ENCODE measurements at regions not wholly inside any gene's neighbourhood (a gene's known extent, or its start where the extent isn't known, plus 50 kb on each side); places are given as distances from the start of the nearest gene placed in this dataset.

DNA sequence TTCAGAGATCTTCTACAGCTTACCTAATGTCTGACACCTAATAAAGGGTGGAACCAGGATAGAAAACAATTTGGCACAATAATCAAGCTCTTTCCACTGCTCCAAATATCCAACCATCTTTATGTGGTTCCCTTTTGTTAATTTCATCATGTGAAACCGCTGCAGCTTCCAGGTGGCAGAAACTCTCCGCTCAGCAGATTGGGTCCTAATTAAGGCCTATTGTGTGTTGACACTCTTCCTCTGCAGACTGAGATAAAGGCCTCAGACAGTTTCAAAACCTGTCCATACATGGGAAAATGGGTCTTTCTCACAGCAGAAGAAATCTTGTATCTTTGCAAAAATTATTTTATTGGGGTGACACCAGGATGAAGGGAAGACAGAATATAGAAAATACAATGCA, 1002.4 kb upstream of the SEMA6D start:
- TF ChIP-seq RAD21 (IDR thresholded peaks at IDR 0.05) = no peak
- TF ChIP-seq FOXA1 (IDR thresholded peaks at IDR 0.05) = no peak
- TF ChIP-seq, protein P1, sequence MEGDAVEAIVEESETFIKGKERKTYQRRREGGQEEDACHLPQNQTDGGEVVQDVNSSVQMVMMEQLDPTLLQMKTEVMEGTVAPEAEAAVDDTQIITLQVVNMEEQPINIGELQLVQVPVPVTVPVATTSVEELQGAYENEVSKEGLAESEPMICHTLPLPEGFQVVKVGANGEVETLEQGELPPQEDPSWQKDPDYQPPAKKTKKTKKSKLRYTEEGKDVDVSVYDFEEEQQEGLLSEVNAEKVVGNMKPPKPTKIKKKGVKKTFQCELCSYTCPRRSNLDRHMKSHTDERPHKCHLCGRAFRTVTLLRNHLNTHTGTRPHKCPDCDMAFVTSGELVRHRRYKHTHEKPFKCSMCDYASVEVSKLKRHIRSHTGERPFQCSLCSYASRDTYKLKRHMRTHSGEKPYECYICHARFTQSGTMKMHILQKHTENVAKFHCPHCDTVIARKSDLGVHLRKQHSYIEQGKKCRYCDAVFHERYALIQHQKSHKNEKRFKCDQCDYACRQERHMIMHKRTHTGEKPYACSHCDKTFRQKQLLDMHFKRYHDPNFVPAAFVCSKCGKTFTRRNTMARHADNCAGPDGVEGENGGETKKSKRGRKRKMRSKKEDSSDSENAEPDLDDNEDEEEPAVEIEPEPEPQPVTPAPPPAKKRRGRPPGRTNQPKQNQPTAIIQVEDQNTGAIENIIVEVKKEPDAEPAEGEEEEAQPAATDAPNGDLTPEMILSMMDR (IDR thresholded peaks at IDR 0.05; ENCODE audit: low read depth, low read length, missing input control) = no peak
- TF ChIP-seq, protein P2, sequence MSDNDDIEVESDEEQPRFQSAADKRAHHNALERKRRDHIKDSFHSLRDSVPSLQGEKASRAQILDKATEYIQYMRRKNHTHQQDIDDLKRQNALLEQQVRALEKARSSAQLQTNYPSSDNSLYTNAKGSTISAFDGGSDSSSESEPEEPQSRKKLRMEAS (IDR thresholded peaks at IDR 0.05) = no peak
- TF ChIP-seq EGR1 (IDR thresholded peaks at IDR 0.05; ENCODE audit: low read depth in 2 of 2) = no peak
- TF ChIP-seq, protein P3, sequence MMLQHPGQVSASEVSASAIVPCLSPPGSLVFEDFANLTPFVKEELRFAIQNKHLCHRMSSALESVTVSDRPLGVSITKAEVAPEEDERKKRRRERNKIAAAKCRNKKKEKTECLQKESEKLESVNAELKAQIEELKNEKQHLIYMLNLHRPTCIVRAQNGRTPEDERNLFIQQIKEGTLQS (IDR thresholded peaks at IDR 0.05) = no peak
- TF ChIP-seq JUND (IDR thresholded peaks at IDR 0.05) = no peak
- no peak for TF ChIP-seq YY1 (IDR thresholded peaks at IDR 0.05)
- TF ChIP-seq, protein P4, sequence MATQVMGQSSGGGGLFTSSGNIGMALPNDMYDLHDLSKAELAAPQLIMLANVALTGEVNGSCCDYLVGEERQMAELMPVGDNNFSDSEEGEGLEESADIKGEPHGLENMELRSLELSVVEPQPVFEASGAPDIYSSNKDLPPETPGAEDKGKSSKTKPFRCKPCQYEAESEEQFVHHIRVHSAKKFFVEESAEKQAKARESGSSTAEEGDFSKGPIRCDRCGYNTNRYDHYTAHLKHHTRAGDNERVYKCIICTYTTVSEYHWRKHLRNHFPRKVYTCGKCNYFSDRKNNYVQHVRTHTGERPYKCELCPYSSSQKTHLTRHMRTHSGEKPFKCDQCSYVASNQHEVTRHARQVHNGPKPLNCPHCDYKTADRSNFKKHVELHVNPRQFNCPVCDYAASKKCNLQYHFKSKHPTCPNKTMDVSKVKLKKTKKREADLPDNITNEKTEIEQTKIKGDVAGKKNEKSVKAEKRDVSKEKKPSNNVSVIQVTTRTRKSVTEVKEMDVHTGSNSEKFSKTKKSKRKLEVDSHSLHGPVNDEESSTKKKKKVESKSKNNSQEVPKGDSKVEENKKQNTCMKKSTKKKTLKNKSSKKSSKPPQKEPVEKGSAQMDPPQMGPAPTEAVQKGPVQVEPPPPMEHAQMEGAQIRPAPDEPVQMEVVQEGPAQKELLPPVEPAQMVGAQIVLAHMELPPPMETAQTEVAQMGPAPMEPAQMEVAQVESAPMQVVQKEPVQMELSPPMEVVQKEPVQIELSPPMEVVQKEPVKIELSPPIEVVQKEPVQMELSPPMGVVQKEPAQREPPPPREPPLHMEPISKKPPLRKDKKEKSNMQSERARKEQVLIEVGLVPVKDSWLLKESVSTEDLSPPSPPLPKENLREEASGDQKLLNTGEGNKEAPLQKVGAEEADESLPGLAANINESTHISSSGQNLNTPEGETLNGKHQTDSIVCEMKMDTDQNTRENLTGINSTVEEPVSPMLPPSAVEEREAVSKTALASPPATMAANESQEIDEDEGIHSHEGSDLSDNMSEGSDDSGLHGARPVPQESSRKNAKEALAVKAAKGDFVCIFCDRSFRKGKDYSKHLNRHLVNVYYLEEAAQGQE (IDR thresholded peaks at IDR 0.05) = no peak
- no peak for TF ChIP-seq GABPA (IDR thresholded peaks at IDR 0.05 in 1 of 2, conservative IDR thresholded peaks at IDR 0.05 in 1 of 2)
- TF ChIP-seq RXRA (IDR thresholded peaks at IDR 0.05) = no peak
- no peak for TF ChIP-seq TAF1 (conservative IDR thresholded peaks at IDR 0.05)
- TF ChIP-seq, protein P5, sequence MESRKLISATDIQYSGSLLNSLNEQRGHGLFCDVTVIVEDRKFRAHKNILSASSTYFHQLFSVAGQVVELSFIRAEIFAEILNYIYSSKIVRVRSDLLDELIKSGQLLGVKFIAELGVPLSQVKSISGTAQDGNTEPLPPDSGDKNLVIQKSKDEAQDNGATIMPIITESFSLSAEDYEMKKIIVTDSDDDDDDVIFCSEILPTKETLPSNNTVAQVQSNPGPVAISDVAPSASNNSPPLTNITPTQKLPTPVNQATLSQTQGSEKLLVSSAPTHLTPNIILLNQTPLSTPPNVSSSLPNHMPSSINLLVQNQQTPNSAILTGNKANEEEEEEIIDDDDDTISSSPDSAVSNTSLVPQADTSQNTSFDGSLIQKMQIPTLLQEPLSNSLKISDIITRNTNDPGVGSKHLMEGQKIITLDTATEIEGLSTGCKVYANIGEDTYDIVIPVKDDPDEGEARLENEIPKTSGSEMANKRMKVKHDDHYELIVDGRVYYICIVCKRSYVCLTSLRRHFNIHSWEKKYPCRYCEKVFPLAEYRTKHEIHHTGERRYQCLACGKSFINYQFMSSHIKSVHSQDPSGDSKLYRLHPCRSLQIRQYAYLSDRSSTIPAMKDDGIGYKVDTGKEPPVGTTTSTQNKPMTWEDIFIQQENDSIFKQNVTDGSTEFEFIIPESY (IDR thresholded peaks at IDR 0.05) = no peak
- TF ChIP-seq HNF4A (conservative IDR thresholded peaks at IDR 0.05) = no peak
